ENCODE measurements at regions not wholly inside any gene's neighbourhood (a gene's known extent, or its start where the extent isn't known, plus 50 kb on each side); places are given as distances from the start of the nearest gene placed in this dataset.

DNA sequence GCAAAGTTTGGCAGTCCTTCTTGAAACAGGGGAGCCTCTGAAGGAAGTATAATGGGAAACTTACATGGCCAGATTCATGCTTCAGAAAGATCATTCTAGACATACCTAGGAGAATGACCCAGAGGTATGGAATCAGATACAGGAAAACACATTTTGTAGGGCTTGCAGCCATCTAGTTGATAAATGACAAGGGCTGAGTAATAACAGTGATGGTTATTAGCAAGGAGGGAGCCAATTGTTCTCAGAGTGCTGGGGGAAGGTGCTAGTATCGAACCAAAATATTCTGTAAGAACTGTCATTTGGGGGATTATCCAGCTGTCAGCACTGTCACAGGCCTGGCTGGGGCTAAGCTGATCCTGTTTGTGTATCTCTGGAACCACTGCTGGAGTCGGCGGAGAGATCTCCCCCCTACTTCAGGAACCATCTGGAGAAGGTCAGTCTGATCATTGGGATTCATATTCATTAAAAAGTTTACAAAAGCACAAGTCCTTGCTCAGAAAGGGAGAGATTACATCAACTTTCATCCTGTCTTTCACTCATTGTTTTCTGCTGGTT is 113.8 kb upstream of the THSD7B start:
- Histone ChIP-seq H3K4me3 (ENCODE audit: low read depth in 1 of 2, low read length in 2 of 2) (no peak overlapping the region), H3K27ac (ENCODE audit: low read length) (no peak overlapping the region), H3K9me3 (ENCODE audit: control insufficient read depth in 1 of 2, low read length in 2 of 2) (no peaks in the 10 kb centered on the region)

DNA sequence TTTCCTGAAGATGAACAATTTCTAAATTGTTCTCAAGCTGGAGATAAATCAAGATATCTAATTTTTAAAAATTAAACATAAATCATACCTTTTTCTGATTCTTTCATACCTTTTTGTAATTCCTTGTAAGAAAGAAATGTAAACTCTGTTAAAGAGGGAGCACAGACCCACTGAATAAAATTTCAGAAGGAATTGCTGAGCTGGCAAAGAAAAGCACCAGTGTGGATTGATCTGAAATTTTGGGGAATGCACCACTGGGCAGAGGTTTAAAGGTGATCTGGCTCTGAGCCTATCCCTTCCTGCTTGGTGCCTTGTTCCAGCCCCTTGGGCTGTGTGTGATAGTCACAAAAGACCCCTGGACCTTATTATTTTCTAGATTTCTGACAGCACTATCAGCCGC is 118.3 kb upstream of the THSD7B start:
- no peaks in the 10 kb centered on the region for H3K36me3 ChIP-seq (ENCODE audit: control insufficient read depth in 1 of 2, insufficient read depth in 2 of 2, low read length in 2 of 2)
- no peak overlapping the region for H3K27ac ChIP-seq (ENCODE audit: low read length)
- no peaks in the 10 kb centered on the region for H3K9me3 ChIP-seq (ENCODE audit: control insufficient read depth in 1 of 2, low read length in 2 of 2)
- H3K4me3 ChIP-seq (ENCODE audit: low read depth in 1 of 2, low read length in 2 of 2) = no peak overlapping the region
- no peaks in the 10 kb centered on the region for H3K27me3 ChIP-seq (ENCODE audit: low read depth, low read length)
- H3K4me1 ChIP-seq (ENCODE audit: control insufficient read depth in 1 of 2, insufficient read depth in 2 of 2, low read length in 2 of 2) = peaks cover 0 to 4% of the 10 kb centered on the region in 2 donors

More for the DNA sequence above, 113.8 kb upstream of the THSD7B start:
- peaks cover 0 to 4% of the 10 kb centered on the region in 2 donors for H3K4me1 ChIP-seq (ENCODE audit: control insufficient read depth in 1 of 2, insufficient read depth in 2 of 2, low read length in 2 of 2)
- H3K36me3 ChIP-seq (ENCODE audit: control insufficient read depth in 1 of 2, insufficient read depth in 2 of 2, low read length in 2 of 2) = no peaks in the 10 kb centered on the region
- H3K27me3 ChIP-seq (ENCODE audit: low read depth, low read length) = no peaks in the 10 kb centered on the region

- Histone ChIP-seq H3K36me3 (ENCODE audit: control insufficient read depth in 1 of 2, insufficient read depth in 2 of 2, low read length in 2 of 2) (no peaks in the 10 kb centered on the region), H3K9me3 (ENCODE audit: control insufficient read depth in 1 of 2, low read length in 2 of 2) (no peaks in the 10 kb centered on the region), H3K4me1 (ENCODE audit: control insufficient read depth in 1 of 2, insufficient read depth in 2 of 2, low read length in 2 of 2) (no peaks in the 10 kb centered on the region), H3K27me3 (ENCODE audit: low read depth, low read length) (no peaks in the 10 kb centered on the region), H3K4me3 (ENCODE audit: low read depth in 1 of 2, low read length in 2 of 2) (no peak overlapping the region), H3K27ac (ENCODE audit: low read length) (no peak overlapping the region)
These were observed 120.0 kb upstream of the THSD7B start for GRCh38 chr2:136645236-136645828.

DNA sequence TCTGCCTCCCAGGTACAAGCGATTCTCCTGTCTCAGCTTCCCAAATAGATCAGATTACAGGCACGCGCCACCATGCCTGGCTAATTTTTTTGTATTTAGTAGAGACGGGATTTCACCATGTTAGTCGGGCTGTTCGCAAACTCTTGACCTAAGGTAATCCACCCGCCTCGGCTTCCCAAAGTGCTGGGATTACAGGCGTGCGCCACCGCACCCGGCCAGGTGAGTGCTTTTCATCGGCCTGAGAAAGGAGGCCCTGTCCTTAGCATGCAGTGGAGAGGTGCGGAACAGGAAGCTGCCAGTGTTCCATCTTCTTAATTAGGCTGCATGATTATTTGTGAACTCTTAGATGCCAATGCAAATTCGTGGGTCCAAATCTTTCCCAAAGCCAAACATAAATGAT is 125.7 kb upstream of the THSD7B start:
- H3K4me3 ChIP-seq (ENCODE audit: low read depth in 1 of 2, low read length in 2 of 2) = no peak overlapping the region
- no peak overlapping the region for H3K27ac ChIP-seq (ENCODE audit: low read length)
- H3K36me3 ChIP-seq (ENCODE audit: control insufficient read depth in 1 of 2, insufficient read depth in 2 of 2, low read length in 2 of 2) = no peaks in the 10 kb centered on the region
- H3K9me3 ChIP-seq (ENCODE audit: control insufficient read depth in 1 of 2, low read length in 2 of 2) = peaks cover 0 to 4% of the 10 kb centered on the region in 2 donors
- H3K4me1 ChIP-seq (ENCODE audit: control insufficient read depth in 1 of 2, insufficient read depth in 2 of 2, low read length in 2 of 2) = no peaks in the 10 kb centered on the region
- no peaks in the 10 kb centered on the region for H3K27me3 ChIP-seq (ENCODE audit: low read depth, low read length)

- H3K9me3 ChIP-seq (ENCODE audit: control insufficient read depth in 1 of 2, low read length in 2 of 2) = peaks cover 0 to 4% of the 10 kb centered on the region in 2 donors
- no peak overlapping the region for H3K27ac ChIP-seq (ENCODE audit: low read length)
- no peak overlapping the region for H3K4me3 ChIP-seq (ENCODE audit: low read depth in 1 of 2, low read length in 2 of 2)
- H3K27me3 ChIP-seq (ENCODE audit: low read depth, low read length) = no peaks in the 10 kb centered on the region
- no peaks in the 10 kb centered on the region for H3K36me3 ChIP-seq (ENCODE audit: control insufficient read depth in 1 of 2, insufficient read depth in 2 of 2, low read length in 2 of 2)
- no peaks in the 10 kb centered on the region for H3K4me1 ChIP-seq (ENCODE audit: control insufficient read depth in 1 of 2, insufficient read depth in 2 of 2, low read length in 2 of 2)
These were observed 127.2 kb upstream of the THSD7B start for GRCh38 chr2:136638193-136638592.

DNA sequence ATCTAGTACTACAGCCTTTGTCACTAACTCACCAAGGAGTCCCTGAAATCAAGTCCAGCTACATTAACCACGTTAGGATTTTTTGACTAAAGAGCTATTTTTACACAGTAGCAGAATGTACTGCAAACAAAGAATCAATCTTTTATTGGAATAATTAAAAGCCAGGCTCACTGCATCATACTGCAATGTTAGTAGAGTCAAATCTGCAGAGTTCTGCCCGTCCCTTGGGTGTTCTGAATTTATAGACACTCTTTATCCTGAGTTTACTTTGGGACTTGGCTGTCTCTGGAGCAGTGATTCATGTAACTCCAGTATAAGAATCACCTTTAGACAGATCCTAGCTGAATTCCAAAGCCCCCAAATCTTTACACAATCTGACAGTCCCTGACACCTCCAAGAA is 127.9 kb upstream of the THSD7B start:
- H3K4me1 ChIP-seq (ENCODE audit: control insufficient read depth in 1 of 2, insufficient read depth in 2 of 2, low read length in 2 of 2) = no peaks in the 10 kb centered on the region
- no peak overlapping the region for H3K4me3 ChIP-seq (ENCODE audit: low read depth in 1 of 2, low read length in 2 of 2)
- H3K27me3 ChIP-seq (ENCODE audit: low read depth, low read length) = no peaks in the 10 kb centered on the region
- H3K9me3 ChIP-seq (ENCODE audit: control insufficient read depth in 1 of 2, low read length in 2 of 2) = peaks cover 0 to 4% of the 10 kb centered on the region in 2 donors
- H3K27ac ChIP-seq (ENCODE audit: low read length) = no peak overlapping the region
- no peaks in the 10 kb centered on the region for H3K36me3 ChIP-seq (ENCODE audit: control insufficient read depth in 1 of 2, insufficient read depth in 2 of 2, low read length in 2 of 2)

- H3K9me3 ChIP-seq (ENCODE audit: control insufficient read depth in 1 of 2, low read length in 2 of 2) = no peaks in the 10 kb centered on the region
These were observed 136.9 kb upstream of the THSD7B start for GRCh38 chr2:136628490-136628889.

DNA sequence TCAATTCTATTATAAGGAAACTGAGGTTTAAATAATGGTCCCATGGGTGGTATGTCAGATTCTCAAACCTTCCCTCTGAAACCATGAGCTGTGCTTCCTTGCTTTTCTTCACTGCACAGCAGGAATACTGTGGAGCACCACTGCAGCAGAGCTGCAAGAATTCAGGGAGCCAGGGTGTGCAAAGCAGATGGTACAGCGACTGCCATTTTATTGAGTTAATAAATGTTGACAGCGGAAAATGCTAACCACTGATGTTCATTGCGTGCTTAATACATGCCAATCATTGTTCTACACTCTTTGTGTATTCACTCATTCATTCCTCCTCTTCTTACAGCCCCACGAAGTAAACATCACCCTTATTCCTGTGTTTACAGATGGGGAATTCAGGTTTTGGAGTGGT is 152.2 kb upstream of the THSD7B start:
- Histone ChIP-seq H3K27ac (ENCODE audit: low read length) (no peak overlapping the region), H3K27me3 (ENCODE audit: low read depth, low read length) (no peaks in the 10 kb centered on the region), H3K36me3 (ENCODE audit: control insufficient read depth in 1 of 2, insufficient read depth in 2 of 2, low read length in 2 of 2) (no peaks in the 10 kb centered on the region), H3K4me3 (ENCODE audit: low read depth in 1 of 2, low read length in 2 of 2) (no peak overlapping the region), H3K4me1 (ENCODE audit: control insufficient read depth in 1 of 2, insufficient read depth in 2 of 2, low read length in 2 of 2) (no peaks in the 10 kb centered on the region), H3K9me3 (ENCODE audit: control insufficient read depth in 1 of 2, low read length in 2 of 2) (no peaks in the 10 kb centered on the region)

More at GRCh38 chr2:136628490-136628889, 136.9 kb upstream of the THSD7B start:
- H3K4me3 ChIP-seq (ENCODE audit: low read depth in 1 of 2, low read length in 2 of 2) = no peak overlapping the region
- no peaks in the 10 kb centered on the region for H3K27me3 ChIP-seq (ENCODE audit: low read depth, low read length)
- no peaks in the 10 kb centered on the region for H3K36me3 ChIP-seq (ENCODE audit: control insufficient read depth in 1 of 2, insufficient read depth in 2 of 2, low read length in 2 of 2)
- no peak overlapping the region for H3K27ac ChIP-seq (ENCODE audit: low read length)
- no peaks in the 10 kb centered on the region for H3K4me1 ChIP-seq (ENCODE audit: control insufficient read depth in 1 of 2, insufficient read depth in 2 of 2, low read length in 2 of 2)

DNA sequence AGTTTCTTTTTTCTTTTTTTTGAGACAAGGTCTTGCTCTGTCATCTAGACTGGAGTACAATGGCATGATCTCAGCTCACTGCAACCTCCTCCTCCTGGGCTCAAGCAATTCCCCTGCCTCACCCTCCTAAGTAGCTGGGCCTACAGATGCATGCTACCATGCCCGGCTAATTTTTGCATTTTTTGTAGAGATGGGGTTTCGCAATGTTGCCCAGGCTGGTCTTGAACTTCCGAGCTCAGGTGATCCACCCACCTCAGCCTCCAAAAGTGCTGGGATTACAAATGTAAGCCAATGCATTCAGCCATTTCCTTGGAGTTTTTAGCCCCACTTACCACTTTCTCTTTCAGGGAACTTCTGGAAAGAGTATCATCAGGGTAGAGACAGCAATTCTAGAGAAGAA is 153.3 kb upstream of the THSD7B start:
- Histone ChIP-seq H3K4me1 (ENCODE audit: control insufficient read depth in 1 of 2, insufficient read depth in 2 of 2, low read length in 2 of 2) (no peaks in the 10 kb centered on the region), H3K4me3 (ENCODE audit: low read depth in 1 of 2, low read length in 2 of 2) (no peak overlapping the region), H3K9me3 (ENCODE audit: control insufficient read depth in 1 of 2, low read length in 2 of 2) (no peaks in the 10 kb centered on the region), H3K27ac (ENCODE audit: low read length) (no peak overlapping the region), H3K27me3 (ENCODE audit: low read depth, low read length) (no peaks in the 10 kb centered on the region), H3K36me3 (ENCODE audit: control insufficient read depth in 1 of 2, insufficient read depth in 2 of 2, low read length in 2 of 2) (no peaks in the 10 kb centered on the region)

- Histone ChIP-seq H3K36me3 (ENCODE audit: control insufficient read depth in 1 of 2, insufficient read depth in 2 of 2, low read length in 2 of 2) (no peaks in the 10 kb centered on the region), H3K4me3 (ENCODE audit: low read depth in 1 of 2, low read length in 2 of 2) (no peak overlapping the region), H3K27ac (ENCODE audit: low read length) (no peak overlapping the region), H3K4me1 (ENCODE audit: control insufficient read depth in 1 of 2, insufficient read depth in 2 of 2, low read length in 2 of 2) (no peaks in the 10 kb centered on the region), H3K9me3 (ENCODE audit: control insufficient read depth in 1 of 2, low read length in 2 of 2) (no peaks in the 10 kb centered on the region), H3K27me3 (ENCODE audit: low read depth, low read length) (no peaks in the 10 kb centered on the region)
These were observed 153.9 kb upstream of the THSD7B start for GRCh38 chr2:136611451-136611850.

- H3K36me3 ChIP-seq (ENCODE audit: control insufficient read depth in 1 of 2, insufficient read depth in 2 of 2, low read length in 2 of 2) = no peaks in the 10 kb centered on the region
- no peaks in the 10 kb centered on the region for H3K27me3 ChIP-seq (ENCODE audit: low read depth, low read length)
- H3K4me3 ChIP-seq (ENCODE audit: low read depth in 1 of 2, low read length in 2 of 2) = no peak overlapping the region
- no peaks in the 10 kb centered on the region for H3K4me1 ChIP-seq (ENCODE audit: control insufficient read depth in 1 of 2, insufficient read depth in 2 of 2, low read length in 2 of 2)
- H3K27ac ChIP-seq (ENCODE audit: low read length) = no peak overlapping the region
- peaks cover 0 to 2% of the 10 kb centered on the region in 2 donors for H3K9me3 ChIP-seq (ENCODE audit: control insufficient read depth in 1 of 2, low read length in 2 of 2)
These were observed 182.6 kb upstream of the THSD7B start for GRCh38 chr2:136582628-136583205.

DNA sequence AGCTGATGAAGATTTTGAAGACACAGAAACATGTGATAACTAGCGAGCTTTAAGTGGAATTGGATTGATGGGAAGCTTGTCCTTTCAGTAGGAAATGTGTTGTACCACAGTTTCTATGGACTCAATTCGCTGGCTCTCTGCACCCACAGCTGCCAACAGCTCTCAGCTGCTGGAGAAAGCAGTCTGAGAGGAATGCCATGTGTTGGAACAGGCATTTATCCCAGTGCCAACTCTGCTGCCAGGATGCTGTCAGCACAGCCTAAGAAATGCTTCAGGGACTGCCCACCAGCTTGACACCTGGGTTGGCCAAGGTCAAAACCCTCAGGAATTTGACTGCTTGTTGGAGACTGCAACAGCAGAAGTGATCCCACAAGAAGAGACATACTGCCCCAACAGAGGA is 193.0 kb upstream of the THSD7B start:
- no peaks in the 10 kb centered on the region for H3K27me3 ChIP-seq (ENCODE audit: low read depth, low read length)
- H3K4me1 ChIP-seq (ENCODE audit: control insufficient read depth in 1 of 2, insufficient read depth in 2 of 2, low read length in 2 of 2) = no peaks in the 10 kb centered on the region
- no peak overlapping the region for H3K27ac ChIP-seq (ENCODE audit: low read length)
- no peaks in the 10 kb centered on the region for H3K36me3 ChIP-seq (ENCODE audit: control insufficient read depth in 1 of 2, insufficient read depth in 2 of 2, low read length in 2 of 2)
- no peaks in the 10 kb centered on the region for H3K9me3 ChIP-seq (ENCODE audit: control insufficient read depth in 1 of 2, low read length in 2 of 2)
- H3K4me3 ChIP-seq (ENCODE audit: low read depth in 1 of 2, low read length in 2 of 2) = no peak overlapping the region
